Activated naive CD8-positive, alpha-beta T cell treated with anti-CD3 and anti-CD28 coated beads, Interleukin-2, amount 10 ng/mL, durations not matched to agents 7 days and 5 days (primary cell): ENCODE measurements at regions not wholly inside any gene's neighbourhood (a gene's known extent, or its start where the extent isn't known, plus 50 kb on each side); places are given as distances from the start of the nearest gene placed in this dataset.
"Not testable (repeated sequence)": the region's sequence is repeated elsewhere in the genome, so short reads cannot be mapped to it uniquely, and the experiment has no call there.

Experiments
- ATAC-seq: fragments of 150-1000 bp; cut with Tn5 transposase; one replicate; pipeline ENCODE4 v1.10.0; 2021; ENCODE audit warnings: low read depth, moderate library complexity
- POLR2A ChIA-PET: fragments of 350-600 bp; sonication (Branson Sonifier 250); formaldehyde crosslinking; loops from one replicate; lab custom pipeline; 2021; ENCODE audit warnings: antibody characterized with exemption; lab: Charles Lee
- DNase-seq: peaks from one replicate; pipeline ENCODE4 v3.0.0; 2021
- H3K27ac Mint-ChIP-seq: one replicate; pipeline ENCODE4 v1.8.0; 2022; ENCODE audit warnings: mild to moderate bottlenecking, mixed read lengths
- H3K27me3 Mint-ChIP-seq: one replicate; pipeline ENCODE4 v1.8.0; 2022; ENCODE audit warnings: mild to moderate bottlenecking, moderate library complexity, mixed read lengths
- H3K36me3 Mint-ChIP-seq: one replicate; pipeline ENCODE4 v1.8.0; 2021; ENCODE audit warnings: mild to moderate bottlenecking, mixed read lengths
- H3K4me1 Mint-ChIP-seq: one replicate; pipeline ENCODE4 v1.8.0; 2021; ENCODE audit warnings: mixed read lengths
- H3K4me3 Mint-ChIP-seq: one replicate; pipeline ENCODE4 v1.8.0; 2022; ENCODE audit warnings: mild to moderate bottlenecking, moderate library complexity, mixed read lengths
- H3K9me3 Mint-ChIP-seq: one replicate; pipeline ENCODE4 v1.8.0; 2021; ENCODE audit warnings: mixed read lengths

DNA sequence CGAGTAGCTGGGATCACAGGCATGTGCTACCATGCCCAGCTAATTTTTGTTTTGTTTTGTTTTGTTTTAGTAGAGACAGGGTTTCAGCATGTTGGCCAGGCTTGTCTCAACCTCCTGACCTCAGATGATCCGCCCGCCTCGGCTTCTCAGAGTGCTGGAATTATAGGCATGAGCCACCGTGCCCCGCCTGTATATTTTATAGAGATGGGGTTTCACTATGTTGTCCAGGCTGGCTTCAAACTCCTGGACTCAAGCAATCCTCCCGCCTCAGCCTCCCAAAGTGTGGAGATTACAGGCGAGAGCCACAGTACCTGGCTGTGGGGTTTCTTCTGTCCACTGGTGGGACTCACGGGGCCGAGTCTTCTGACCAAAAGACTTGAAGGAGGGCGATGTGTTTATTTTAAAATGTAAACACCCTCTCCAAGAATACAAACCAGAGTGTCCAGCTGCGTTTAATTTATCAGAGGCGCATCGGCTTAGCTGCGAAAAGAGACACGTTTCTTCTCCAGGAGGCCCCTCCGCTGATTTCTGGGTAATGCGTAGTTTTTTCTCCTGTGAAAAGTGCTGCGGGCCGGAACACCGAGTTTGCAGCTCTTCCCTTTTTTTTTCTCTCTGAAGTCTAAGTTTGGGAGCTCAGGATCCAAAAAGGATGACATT lies 86.9 kb upstream of the CIBAR2 start:
- POLR2A ChIA-PET: no interaction called here
- DNase-seq (no peak), ATAC-seq (no peak)
- Mint-ChIP-seq H3K4me1 (no peaks in the 10 kb centered on the region), H3K4me3 (no peak overlapping the region), H3K27ac (no peak overlapping the region), H3K9me3 (no peaks in the 10 kb centered on the region), H3K36me3 (no peaks in the 10 kb centered on the region), H3K27me3 (peaks cover 5% of the 10 kb centered on the region)

DNA sequence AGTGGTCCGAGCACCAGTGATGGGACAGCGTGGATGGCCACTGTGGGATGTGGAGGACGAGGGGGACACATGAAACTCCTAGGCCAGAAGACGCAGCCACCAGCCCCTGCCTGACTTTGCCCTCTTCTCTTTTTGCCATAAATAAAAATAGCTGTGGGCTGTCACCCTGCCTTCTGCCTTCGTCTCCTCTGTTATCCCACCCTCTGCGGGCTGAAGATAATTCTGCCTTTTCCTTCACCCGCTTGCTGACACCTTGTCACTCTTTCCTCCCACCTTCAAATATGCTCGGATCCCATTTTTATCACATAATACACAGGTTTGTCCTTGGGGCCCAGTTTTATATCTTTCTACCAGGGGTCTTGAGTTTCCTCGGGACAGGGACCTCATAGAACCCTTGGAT lies 87.6 kb upstream of the CIBAR2 start:
- ATAC-seq (no peak), DNase-seq (no peak)
- no peaks in the 10 kb centered on the region for H3K4me1 Mint-ChIP-seq
- H3K4me3 Mint-ChIP-seq: no peak overlapping the region
- H3K36me3 Mint-ChIP-seq: no peaks in the 10 kb centered on the region
- H3K27ac Mint-ChIP-seq: no peak overlapping the region
- no peaks in the 10 kb centered on the region for H3K9me3 Mint-ChIP-seq
- peaks cover 5% of the 10 kb centered on the region for H3K27me3 Mint-ChIP-seq
- POLR2A ChIA-PET: no interaction called here

DNA sequence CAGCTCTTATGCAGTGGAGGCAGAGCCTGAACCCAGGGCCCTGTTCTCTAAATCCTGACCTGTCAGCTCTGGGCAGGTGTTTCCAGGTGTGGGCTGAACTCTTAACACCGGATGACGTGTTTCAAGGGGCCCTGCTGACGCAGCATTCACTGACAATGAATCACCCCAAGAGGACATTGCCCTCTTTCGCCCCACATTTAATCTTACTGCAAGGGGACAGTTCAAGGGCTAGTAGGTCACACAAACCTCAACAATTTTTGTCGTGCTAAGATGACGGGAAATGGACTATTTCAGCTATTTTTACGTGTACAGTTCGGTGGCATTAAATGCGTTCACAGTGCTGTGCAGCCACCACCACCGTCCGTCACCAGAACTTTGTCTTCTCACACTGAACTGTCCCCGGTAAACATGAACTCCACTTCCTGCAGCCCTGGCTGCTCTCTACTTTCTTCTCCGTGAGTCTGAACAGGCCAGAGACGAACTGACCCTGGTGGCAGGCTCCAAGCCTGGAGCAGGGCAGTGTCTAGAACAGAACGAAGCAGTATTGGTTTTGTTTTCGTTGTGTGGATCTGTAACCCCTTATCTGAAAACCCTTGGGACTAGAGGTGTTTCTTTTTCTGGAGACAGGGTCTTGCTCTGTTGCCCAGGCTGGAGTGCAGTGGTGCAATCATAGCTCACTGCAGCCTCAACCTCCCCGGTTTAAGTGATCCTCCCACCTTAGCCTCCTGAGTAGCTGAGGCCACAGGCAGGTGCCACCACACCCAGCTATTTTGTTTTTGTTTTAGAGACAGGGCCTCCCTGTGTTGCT lies 88.4 kb upstream of the CIBAR2 start:
- ATAC-seq: no peak
- no peaks in the 10 kb centered on the region for H3K9me3 Mint-ChIP-seq
- DNase-seq: no peak
- H3K4me3 Mint-ChIP-seq: no peak overlapping the region
- no peaks in the 10 kb centered on the region for H3K36me3 Mint-ChIP-seq
- no peaks in the 10 kb centered on the region for H3K4me1 Mint-ChIP-seq
- peaks cover 2% of the 10 kb centered on the region for H3K27me3 Mint-ChIP-seq
- POLR2A ChIA-PET: no interaction called here
- H3K27ac Mint-ChIP-seq: no peak overlapping the region

DNA sequence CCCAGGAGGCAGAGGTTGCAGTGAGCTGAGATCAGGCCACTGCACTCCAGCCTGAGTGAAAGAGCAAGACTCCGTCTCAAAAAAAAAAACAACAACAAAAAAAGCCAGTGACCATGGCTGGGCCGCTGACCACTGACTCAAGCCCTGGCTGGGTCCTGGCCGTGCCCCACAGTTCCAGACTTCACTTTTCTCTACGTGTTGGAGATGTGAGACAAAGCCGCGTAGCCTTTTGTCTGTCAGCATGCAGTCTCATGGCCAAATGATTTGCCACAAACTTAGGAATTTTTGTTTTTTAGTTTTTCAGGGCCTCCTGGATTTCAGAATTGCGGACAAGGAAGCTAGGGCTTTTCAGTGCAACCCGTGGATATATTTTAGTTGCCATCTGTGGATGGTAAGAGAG lies 89.3 kb upstream of the CIBAR2 start:
- no peak overlapping the region for H3K27ac Mint-ChIP-seq
- POLR2A ChIA-PET: no interaction called here
- H3K36me3 Mint-ChIP-seq: no peaks in the 10 kb centered on the region
- no peaks in the 10 kb centered on the region for H3K27me3 Mint-ChIP-seq
- H3K9me3 Mint-ChIP-seq: no peaks in the 10 kb centered on the region
- no peaks in the 10 kb centered on the region for H3K4me1 Mint-ChIP-seq
- DNase-seq: no peak
- ATAC-seq: no peak
- no peak overlapping the region for H3K4me3 Mint-ChIP-seq

DNA sequence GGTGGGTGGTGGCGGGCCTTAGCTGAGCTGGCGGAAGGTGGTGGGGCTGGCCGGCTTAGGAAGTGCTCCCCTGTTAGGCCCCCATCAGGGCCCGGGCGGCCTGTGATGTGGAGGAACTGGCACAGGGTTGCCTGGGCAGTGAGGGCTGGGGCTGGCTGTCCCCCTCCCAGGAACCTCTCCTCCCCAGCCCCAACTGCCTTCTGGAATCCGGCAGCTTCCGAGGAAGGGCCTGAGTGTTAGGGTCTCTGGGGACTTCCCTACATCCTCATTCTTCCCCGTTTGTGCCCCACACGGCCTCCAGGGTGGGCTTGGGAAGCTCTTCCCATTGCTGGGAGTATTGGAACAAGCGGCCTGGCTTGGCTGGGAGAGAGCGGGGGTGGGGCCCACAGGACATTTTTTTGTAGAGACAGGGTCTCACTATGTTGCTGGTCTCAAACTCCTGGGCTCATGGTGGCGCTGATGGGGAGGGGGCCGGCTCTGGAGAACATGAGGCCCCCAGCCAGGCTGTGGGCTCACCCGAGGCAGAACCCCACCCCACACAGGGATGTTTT lies 89.9 kb upstream of the CIBAR2 start:
- no peaks in the 10 kb centered on the region for H3K36me3 Mint-ChIP-seq
- DNase-seq: no peak
- H3K9me3 Mint-ChIP-seq: no peaks in the 10 kb centered on the region
- POLR2A ChIA-PET: no interaction called here
- H3K27ac Mint-ChIP-seq: no peak overlapping the region
- H3K4me1 Mint-ChIP-seq: no peaks in the 10 kb centered on the region
- H3K27me3 Mint-ChIP-seq: no peaks in the 10 kb centered on the region
- no peak for ATAC-seq
- H3K4me3 Mint-ChIP-seq: no peak overlapping the region

DNA sequence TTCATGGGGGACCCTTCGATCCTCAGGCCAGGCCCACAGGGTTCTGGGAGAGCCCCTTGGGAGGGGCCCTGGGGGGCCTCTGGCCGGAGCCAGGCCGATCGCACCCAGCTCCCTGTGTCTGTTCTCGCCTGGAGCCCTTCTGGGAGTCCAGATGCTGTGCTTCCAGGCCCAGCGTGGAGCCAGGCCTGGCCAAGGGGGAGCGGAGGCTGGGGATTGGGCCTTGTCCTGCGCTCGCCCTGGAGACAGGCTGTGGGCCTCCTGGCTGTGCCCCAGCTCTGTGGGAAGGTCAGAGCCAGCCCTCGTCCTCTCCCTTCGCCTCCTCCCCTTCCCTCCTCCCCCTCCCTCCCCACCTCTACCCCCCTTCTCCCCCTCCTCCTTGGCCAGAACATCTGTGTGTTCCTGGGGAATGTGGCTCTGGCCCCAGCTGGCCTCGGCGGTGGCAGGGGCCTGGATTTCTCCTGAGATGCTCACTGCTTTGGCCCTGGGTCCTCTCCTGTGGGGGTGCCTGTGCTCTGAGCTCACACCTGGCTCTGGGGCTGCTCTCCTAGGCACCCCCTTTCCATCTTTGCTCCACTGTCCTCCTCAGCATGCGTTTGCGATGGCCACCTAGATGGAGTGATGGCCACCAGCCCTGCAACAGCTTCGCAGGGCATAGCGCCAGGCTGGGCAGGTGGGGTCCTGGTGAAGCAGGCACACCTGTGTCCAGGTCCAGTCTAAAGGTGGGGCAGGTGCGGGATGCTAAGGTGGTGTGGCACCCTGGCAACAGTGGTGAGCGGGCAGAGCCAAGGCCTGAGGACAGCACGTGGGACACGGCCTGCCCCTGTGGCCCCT lies 90.6 kb upstream of the CIBAR2 start:
- no peak overlapping the region for H3K4me3 Mint-ChIP-seq
- H3K27me3 Mint-ChIP-seq: no peaks in the 10 kb centered on the region
- H3K9me3 Mint-ChIP-seq: no peaks in the 10 kb centered on the region
- no peak for DNase-seq
- H3K27ac Mint-ChIP-seq: no peak overlapping the region
- POLR2A ChIA-PET: no interaction called here
- ATAC-seq: no peak
- H3K36me3 Mint-ChIP-seq: no peaks in the 10 kb centered on the region
- H3K4me1 Mint-ChIP-seq: no peaks in the 10 kb centered on the region

DNA sequence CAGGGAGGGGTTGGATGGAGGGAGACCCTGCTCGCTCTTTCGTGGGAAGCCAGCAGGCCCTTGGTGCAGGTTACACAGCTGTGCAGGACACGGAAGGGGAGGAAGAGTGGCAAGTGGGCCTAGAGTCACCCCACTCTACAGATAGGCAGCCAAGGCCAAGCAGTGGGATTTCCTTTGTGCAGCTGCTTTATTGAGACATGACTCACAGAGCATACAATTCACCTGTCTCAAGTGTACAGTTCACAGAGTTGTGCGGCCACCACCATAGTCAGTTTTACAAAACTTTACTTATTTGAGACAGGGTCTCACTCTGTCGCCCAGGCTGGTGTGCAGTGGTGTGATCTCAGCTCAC lies 91.2 kb upstream of the CIBAR2 start:
- Mint-ChIP-seq H3K27me3 (no peaks in the 10 kb centered on the region), H3K36me3 (no peaks in the 10 kb centered on the region), H3K4me3 (no peak overlapping the region), H3K4me1 (no peaks in the 10 kb centered on the region), H3K9me3 (no peaks in the 10 kb centered on the region), H3K27ac (no peak overlapping the region)
- POLR2A ChIA-PET: no interaction called here
- DNase-seq (no peak), ATAC-seq (no peak)

DNA sequence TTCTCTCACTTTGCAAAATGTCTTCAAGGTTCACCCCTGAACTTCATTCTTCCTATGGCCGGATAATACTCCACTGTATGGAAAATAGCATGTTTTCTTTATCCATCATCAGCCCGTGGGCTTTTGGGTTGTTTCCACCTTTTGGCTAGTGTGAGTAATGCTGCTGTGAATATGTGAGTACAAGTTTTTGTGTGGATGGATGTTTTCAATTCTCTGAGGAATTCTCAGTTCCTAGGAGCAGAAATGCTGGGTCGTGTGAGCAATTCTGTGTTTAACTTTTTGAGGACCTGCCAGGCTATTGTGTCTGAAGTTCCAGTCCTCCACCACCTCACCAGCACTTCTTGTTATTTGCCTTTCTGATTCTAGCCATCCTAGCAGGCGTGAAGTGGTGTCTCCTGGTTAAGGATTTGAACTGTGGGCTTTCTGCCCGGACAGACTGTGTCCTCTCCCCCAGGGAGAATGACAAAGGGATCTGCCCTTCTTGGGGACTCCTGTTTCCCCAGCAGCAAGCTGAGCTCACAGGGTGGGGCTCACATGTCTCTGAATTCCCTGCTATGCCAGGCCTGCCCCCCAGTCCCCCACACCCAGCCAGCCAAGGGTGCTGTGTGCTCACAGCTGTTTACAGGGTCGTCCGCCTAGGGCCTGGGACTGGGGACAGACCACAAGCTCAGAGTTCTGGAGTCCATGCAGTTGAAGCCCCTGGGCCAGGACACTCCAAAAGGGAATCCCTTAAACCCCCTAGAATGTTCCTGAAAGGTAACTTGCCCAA lies 92.2 kb upstream of the CIBAR2 start:
- DNase-seq: no peak
- no peaks in the 10 kb centered on the region for H3K9me3 Mint-ChIP-seq
- no peak overlapping the region for H3K27ac Mint-ChIP-seq
- POLR2A ChIA-PET: no interaction called here
- no peak for ATAC-seq
- H3K36me3 Mint-ChIP-seq: no peaks in the 10 kb centered on the region
- H3K27me3 Mint-ChIP-seq: no peaks in the 10 kb centered on the region
- H3K4me1 Mint-ChIP-seq: no peaks in the 10 kb centered on the region
- no peak overlapping the region for H3K4me3 Mint-ChIP-seq

DNA sequence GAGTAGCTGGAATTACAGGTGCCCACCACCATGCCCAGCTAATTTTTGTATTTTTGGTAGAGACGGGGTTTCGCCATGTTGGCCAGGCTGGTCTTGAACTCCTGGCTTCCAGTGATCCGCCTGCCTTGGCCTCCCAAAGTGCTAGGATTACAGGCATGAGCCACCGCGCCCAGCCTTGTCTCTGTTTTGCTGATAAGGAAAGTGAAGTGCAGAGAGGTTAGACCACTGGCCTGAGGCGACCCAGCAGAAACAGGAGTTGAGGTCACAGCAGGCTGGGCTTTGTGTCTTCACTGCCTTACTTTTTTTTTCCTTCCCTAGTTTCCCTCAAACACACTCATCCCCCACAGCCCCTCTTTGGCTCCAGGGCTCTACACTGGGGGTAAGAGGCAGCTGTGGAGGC lies 93.0 kb upstream of the CIBAR2 start:
- H3K27ac Mint-ChIP-seq, POLR2A ChIA-PET, H3K9me3 Mint-ChIP-seq, H3K4me3 Mint-ChIP-seq, DNase-seq, ATAC-seq, H3K4me1 Mint-ChIP-seq, H3K36me3 Mint-ChIP-seq, H3K27me3 Mint-ChIP-seq: not testable (repeated sequence)

DNA sequence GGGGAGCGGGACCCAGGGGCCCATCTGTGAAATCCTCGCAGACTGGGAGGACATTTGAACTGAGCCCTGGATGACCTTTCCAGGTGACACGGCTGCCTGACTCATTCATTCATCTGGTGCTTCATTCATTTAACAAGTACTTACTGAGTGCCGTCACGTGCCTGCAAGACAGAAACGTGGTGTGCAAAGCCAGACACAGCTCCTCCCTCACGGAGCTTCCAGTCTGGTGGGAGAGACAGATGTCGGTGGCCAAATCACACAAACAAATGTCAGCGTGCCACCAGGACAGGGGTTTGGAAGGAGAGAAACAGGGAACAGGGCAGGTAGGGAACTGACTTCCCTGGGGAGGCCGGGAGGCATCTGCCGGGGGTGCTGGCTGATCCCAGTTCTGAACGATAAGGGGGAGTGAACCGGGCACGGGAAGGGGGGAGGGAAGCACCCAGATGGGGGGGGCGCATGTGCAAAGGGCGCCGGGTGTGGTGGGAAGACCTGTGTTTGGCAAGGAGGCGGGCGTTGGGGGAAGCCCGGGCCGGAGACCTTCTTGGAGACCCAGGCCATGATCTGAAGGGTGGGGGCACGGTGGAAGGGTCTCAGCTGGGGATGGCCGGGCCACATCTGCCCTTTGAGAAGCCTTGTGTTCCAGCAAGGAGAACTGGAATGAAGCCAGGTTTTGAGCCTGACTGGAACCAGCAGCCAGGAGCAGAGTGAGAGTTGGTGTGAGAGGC lies 93.6 kb upstream of the CIBAR2 start:
- POLR2A ChIA-PET: no interaction called here
- ATAC-seq: no peak
- no peak overlapping the region for H3K4me3 Mint-ChIP-seq

DNA sequence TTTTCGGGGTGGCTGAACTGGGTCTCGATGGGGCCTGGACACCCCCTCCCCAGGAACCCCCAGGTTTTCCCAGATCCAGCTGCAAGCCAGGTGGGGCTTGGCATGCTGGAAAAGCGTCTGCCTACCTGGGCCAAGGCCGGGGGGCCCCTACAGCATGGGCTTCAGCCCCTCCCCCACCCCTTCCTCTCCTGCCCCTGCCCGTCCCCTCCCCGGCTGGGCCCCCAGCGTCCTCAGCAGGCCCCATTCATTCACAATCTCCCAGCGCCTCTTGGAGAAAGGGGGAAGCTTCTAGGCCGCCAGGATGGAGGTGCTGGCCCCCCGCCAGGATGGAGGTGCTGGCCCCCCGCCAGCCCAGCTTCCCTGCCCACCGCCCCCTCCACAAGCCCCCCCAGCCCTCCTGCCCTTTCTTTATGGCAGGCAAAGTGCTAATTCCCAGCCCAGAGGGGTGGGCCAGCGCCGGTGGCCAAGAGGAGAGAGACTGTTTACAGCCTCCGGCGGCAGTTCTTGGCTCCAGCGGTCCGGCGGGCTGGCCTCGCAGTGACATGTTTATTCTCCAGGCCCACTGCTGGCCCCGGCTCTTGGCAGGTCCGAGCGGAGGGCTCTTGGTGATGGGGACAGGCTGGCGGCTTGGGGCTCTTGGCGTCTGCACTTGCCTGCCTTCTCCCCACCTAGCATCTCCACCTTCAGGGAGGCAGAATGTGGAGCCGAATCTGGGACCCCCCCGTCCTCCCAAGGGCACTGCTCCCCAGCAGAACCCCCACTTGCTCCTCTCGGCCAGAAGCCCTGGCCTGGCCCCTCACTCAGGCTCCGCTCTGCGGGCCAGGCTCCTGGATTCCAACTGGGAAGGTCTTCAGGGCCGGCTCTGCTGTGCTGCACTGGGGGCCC lies 94.4 kb upstream of the CIBAR2 start:
- no peak for DNase-seq
- Mint-ChIP-seq H3K9me3 (no peaks in the 10 kb centered on the region), H3K36me3 (no peaks in the 10 kb centered on the region), H3K4me3 (no peak overlapping the region), H3K27me3 (no peaks in the 10 kb centered on the region), H3K27ac (no peak overlapping the region), H3K4me1 (no peaks in the 10 kb centered on the region)
- ATAC-seq: no peak
- POLR2A ChIA-PET: no interaction called here

More for the DNA sequence above, 93.6 kb upstream of the CIBAR2 start:
- no peaks in the 10 kb centered on the region for H3K27me3 Mint-ChIP-seq
- H3K4me1 Mint-ChIP-seq: no peaks in the 10 kb centered on the region
- H3K9me3 Mint-ChIP-seq: no peaks in the 10 kb centered on the region
- no peaks in the 10 kb centered on the region for H3K36me3 Mint-ChIP-seq
- DNase-seq: no peak
- H3K27ac Mint-ChIP-seq: no peak overlapping the region

DNA sequence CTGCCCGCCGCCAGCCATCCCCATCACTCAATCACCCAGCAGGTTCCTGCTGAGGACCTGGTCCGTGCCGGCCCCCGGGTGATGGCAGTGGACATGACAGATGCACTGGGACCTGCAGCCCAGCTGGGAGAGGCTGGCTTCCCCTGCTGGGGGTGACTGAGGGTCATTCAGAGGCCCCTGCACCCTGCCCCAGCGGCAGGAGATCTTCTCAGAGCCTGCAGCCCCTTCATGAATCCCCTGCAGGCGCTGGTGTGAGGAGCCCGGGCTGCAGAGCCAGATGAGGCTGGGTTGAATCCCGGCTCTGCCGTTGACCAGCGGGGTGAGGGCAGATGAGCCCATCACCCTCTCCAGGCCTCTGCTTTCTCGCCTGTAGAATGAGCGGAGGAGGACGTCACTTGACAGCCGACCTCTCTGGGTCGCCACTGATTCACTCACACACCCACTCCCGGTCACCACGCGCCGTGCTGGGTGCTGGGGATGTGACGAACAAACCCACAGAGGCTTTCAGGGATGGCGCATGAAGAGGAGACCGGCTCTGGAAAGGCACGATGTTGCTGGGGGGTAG lies 95.2 kb upstream of the CIBAR2 start:
- H3K4me1 Mint-ChIP-seq: no peaks in the 10 kb centered on the region
- ATAC-seq: no peak
- H3K4me3 Mint-ChIP-seq: no peak overlapping the region

More for the DNA sequence above, 95.2 kb upstream of the CIBAR2 start:
- POLR2A ChIA-PET: no interaction called here
- Mint-ChIP-seq H3K27ac (no peak overlapping the region), H3K27me3 (no peaks in the 10 kb centered on the region), H3K36me3 (no peaks in the 10 kb centered on the region), H3K9me3 (no peaks in the 10 kb centered on the region)
- DNase-seq: no peak
